Breast epithelium (tissue), 4 donors: ENCODE measurements at regions not wholly inside any gene's neighbourhood (a gene's known extent, or its start where the extent isn't known, plus 50 kb on each side); places are given as distances from the start of the nearest gene placed in this dataset.

Source experiments
- DNase-seq, 2 donors: peaks; one replicate each; pipeline ENCODE4 v3.0.0-alpha.2; 2019; ENCODE audit warnings: low spot score in 2 of 2
- H3K27ac ChIP-seq, 2 donors: fragments of 200-600 bp; sonication (generic) in 1 of 2; one replicate each; pipeline ENCODE4 v1.5.1; 2016 to 2019; ENCODE audit warnings: mild to moderate bottlenecking in 1 of 2
- H3K27me3 ChIP-seq, 2 donors: fragments of 200-600 bp; sonication (generic) in 1 of 2; one replicate each; pipeline versions ENCODE4 v1.5.1 to v1.6.0; 2017 to 2019; ENCODE audit warnings: control low read depth in 1 of 2, mild to moderate bottlenecking in 1 of 2
- H3K36me3 ChIP-seq: fragments of 200-600 bp; one replicate; pipeline ENCODE4 v1.5.1; 2019
- H3K4me1 ChIP-seq, 2 donors: fragments of 200-600 bp; sonication (generic); one replicate each; pipeline ENCODE4 v1.5.1; 2016 to 2019; ENCODE audit warnings: control low read depth in 1 of 2
- H3K4me3 ChIP-seq, 3 donors: fragments of 200-600 bp; sonication (generic); 1 replicate in 2 of 3; 2 replicates in 1 of 3; pipeline ENCODE4 v1.5.1; 2016 to 2019; ENCODE audit warnings: mild to moderate bottlenecking in 3 of 3, moderate library complexity in 2 of 3
- H3K9me3 ChIP-seq, 2 donors: fragments of 200-600 bp; sonication (generic) in 1 of 2; one replicate each; pipeline ENCODE4 v1.5.1; 2016 to 2019; ENCODE audit warnings: control low read depth in 1 of 2
- POLR2A ChIP-seq: fragments of 450-650 bp; IDR thresholded peaks from one replicate; pipeline ENCODE4 v1.6.1; 2016; ENCODE audit warnings: antibody characterized with exemption, mild to moderate bottlenecking, moderate library complexity
- POLR2AphosphoS5 ChIP-seq, 3 donors: sonication (generic); formaldehyde crosslinking; IDR thresholded peaks; one replicate each; pipeline ENCODE4 v1.6.1; 2017; ENCODE audit warnings: antibody characterized with exemption in 3 of 3
- intact Hi-C: fragments of 100-400 bp; cut with DNase I; formaldehyde crosslinking; loops from one replicate; pipeline ENCODE4 v1.15.1; 2023; ENCODE audit warnings: low total_unique reads
- TF ChIP-seq, protein P1 (sequence below), 3 donors: fragments of 450-650 bp; IDR thresholded peaks; one replicate each; pipeline ENCODE4 v1.5.1; 2016 to 2017; ENCODE audit warnings: antibody characterized with exemption in 3 of 3, mild to moderate bottlenecking in 3 of 3, moderate library complexity in 3 of 3

DNA sequence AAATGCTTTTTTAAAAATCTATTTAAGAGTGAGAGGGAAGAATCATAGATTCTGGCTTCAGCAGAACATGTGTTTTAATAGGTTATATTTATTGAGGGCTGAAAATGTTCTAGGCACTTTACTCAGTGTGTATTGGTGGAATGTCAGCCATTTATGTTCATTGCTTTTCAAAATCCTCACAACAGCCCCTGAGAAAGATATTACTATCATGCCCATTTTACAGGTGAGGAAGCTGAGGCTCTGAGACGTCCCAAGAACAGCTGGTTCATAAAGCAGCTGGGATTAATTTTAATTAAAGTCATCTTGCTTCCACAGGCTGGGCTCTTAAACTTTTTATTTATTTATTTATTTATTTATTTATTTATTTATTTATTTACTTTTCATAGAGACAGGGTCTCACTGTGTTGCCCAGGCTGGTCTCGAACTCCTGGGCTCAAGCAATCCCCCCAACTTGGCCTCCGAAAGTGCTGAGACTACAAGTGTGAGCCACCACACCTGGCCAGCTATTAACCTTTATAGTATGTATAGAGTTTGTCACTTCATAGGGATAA lies 364.6 kb downstream of the SHQ1 start:
- DNase-seq = no peak
- H3K9me3 ChIP-seq = no peaks in the 10 kb centered on the region
- no peak overlapping the region for H3K27ac ChIP-seq
- TF ChIP-seq, protein P1, sequence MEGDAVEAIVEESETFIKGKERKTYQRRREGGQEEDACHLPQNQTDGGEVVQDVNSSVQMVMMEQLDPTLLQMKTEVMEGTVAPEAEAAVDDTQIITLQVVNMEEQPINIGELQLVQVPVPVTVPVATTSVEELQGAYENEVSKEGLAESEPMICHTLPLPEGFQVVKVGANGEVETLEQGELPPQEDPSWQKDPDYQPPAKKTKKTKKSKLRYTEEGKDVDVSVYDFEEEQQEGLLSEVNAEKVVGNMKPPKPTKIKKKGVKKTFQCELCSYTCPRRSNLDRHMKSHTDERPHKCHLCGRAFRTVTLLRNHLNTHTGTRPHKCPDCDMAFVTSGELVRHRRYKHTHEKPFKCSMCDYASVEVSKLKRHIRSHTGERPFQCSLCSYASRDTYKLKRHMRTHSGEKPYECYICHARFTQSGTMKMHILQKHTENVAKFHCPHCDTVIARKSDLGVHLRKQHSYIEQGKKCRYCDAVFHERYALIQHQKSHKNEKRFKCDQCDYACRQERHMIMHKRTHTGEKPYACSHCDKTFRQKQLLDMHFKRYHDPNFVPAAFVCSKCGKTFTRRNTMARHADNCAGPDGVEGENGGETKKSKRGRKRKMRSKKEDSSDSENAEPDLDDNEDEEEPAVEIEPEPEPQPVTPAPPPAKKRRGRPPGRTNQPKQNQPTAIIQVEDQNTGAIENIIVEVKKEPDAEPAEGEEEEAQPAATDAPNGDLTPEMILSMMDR (IDR thresholded peaks at IDR 0.05) = no peak
- TF ChIP-seq POLR2A (no peak), POLR2AphosphoS5 (IDR thresholded peaks at IDR 0.05) (no peak)
- intact Hi-C loops = no loop called here
- no peaks in the 10 kb centered on the region for H3K27me3 ChIP-seq
- peaks cover 0 to 10% of the 10 kb centered on the region in 2 donors for H3K4me1 ChIP-seq
- no peak overlapping the region for H3K4me3 ChIP-seq
- no peaks in the 10 kb centered on the region for H3K36me3 ChIP-seq

DNA sequence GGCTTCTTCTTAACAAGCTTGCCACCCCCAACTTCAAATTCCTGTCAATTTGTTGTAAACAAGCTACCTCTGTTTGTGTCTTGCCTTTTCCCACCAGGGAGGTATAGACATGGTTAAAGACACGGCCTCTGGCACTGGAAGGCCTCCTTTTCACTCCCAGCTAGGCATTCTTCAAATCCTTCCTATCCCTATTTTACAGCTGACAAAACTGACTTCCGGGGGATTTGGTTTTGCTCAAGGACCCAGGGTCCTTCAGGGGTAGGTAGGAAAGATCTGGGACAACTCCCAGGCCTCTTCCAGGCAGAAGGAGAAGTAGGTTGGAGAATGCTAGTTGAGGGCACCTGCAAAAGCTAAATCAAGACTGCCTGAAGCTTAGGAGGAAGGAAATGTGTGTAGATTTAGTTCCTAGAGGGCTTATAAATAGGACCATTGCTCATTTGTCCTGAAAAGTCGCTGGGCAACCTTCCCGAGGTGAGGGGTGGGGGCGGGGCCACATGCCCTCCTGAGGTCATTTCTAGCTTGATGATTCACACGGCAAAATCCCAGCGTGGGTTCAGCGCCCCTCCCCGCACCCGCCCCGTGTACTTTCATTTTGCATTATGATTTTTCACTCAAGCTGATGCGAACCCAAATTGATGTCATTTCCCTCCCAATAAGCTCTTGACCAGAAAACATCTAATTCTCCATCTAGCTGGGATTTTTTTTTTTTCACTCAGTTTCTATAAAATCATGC lies 365.5 kb downstream of the SHQ1 start:
- H3K4me1 ChIP-seq = peaks cover 0 to 10% of the 10 kb centered on the region in 2 donors
- H3K27me3 ChIP-seq = no peaks in the 10 kb centered on the region
- H3K36me3 ChIP-seq = no peaks in the 10 kb centered on the region
- no peaks in the 10 kb centered on the region for H3K9me3 ChIP-seq
- DNase-seq = peak; percentile 34 to 62
- intact Hi-C loops = no loop called here
- TF ChIP-seq POLR2AphosphoS5 (IDR thresholded peaks at IDR 0.05) = no peak
- H3K27ac ChIP-seq = peak overlapping the region in 1 of 2 donors; percentile 26
- peak overlapping the region; percentile 3 to 56 (median 21) for H3K4me3 ChIP-seq

DNA sequence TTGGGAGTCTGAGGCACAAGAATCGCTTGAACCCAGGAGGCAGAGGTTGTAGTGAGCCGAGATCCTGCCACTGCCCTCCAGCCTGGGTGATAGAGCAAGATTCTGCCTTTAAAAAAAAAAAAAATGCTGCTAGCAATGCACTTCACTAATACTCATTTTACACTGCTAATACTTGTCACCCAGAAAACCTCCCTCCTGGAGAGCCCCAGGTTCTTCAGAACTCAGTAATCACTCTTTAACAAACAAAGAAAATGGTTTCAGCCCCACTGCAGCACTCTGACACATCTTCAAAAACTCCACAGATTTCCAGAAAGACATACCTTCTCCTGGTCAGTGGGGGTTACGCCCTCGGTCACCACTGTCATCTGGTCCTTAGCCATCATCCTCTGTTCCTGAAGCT lies 366.7 kb downstream of the SHQ1 start:
- no peak overlapping the region for H3K4me3 ChIP-seq
- intact Hi-C loops = no loop called here
- TF ChIP-seq POLR2A = no peak
- TF ChIP-seq, protein P1 (IDR thresholded peaks at IDR 0.05) = no peak
- no peak for TF ChIP-seq POLR2AphosphoS5 (IDR thresholded peaks at IDR 0.05)
- no peaks in the 10 kb centered on the region for H3K27me3 ChIP-seq
- no peak for DNase-seq
- H3K27ac ChIP-seq = no peak overlapping the region
- no peaks in the 10 kb centered on the region for H3K36me3 ChIP-seq
- H3K9me3 ChIP-seq = no peaks in the 10 kb centered on the region
- H3K4me1 ChIP-seq = no peaks in the 10 kb centered on the region

DNA sequence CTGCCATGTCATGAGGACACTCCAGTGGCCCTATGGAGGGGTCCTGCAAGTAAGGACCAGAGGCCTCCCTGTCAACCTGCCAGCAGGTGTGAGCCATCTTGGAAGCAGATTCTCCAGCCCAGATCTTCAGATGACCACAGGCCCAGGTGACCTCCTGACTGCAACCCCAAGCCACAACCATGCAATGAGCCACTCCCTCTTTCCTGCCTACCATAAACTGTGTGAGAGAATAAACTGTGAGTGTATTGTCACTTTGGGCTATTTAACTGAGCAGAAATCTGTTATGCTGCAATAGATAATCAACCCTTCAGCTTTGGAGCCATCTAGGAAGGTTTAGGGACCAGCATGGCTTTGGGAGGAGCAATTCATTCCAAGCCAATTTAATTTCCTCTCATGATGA lies 367.9 kb downstream of the SHQ1 start:
- TF ChIP-seq POLR2AphosphoS5 (IDR thresholded peaks at IDR 0.05) (no peak), POLR2A (no peak)
- TF ChIP-seq, protein P1 (IDR thresholded peaks at IDR 0.05) = no peak
- intact Hi-C loops = no loop called here
- Histone ChIP-seq H3K36me3 (no peaks in the 10 kb centered on the region), H3K27ac (no peak overlapping the region), H3K9me3 (no peaks in the 10 kb centered on the region), H3K4me3 (no peak overlapping the region), H3K4me1 (no peaks in the 10 kb centered on the region), H3K27me3 (no peaks in the 10 kb centered on the region)
- DNase-seq = no peak

DNA sequence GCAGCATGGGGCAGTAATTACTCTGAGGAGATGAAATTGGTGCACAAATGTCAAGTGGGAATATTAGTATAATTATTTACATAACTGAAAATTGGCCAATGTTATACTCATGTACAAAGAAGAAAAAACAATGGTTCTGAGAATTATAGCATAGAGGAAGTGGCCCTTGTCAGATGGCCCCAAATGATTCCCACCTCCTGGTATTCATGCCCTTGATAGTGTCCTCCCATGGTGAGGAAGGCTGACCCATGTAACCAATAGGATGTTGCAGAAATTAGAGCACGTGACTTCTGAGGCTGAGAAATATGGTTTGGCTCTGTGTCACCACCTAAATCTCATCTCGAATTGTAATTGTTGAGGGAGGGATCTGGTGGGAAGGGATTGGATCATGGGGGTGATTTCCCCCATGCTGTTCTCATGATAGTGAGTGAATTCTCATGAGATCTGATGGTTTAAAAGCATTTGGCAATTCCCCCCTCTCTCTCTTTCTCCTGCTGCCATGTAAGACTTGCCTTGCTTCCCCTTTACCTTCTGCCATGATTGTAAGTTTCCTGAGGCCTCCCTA lies 368.5 kb downstream of the SHQ1 start:
- TF ChIP-seq POLR2A = no peak
- TF ChIP-seq POLR2AphosphoS5 (IDR thresholded peaks at IDR 0.05) = no peak
- TF ChIP-seq, protein P1 (IDR thresholded peaks at IDR 0.05) = no peak
- H3K4me1 ChIP-seq = no peaks in the 10 kb centered on the region
- no peak overlapping the region for H3K4me3 ChIP-seq
- no peak for DNase-seq
- H3K27me3 ChIP-seq = no peaks in the 10 kb centered on the region
- H3K36me3 ChIP-seq = no peaks in the 10 kb centered on the region
- intact Hi-C loops = no loop called here
- no peaks in the 10 kb centered on the region for H3K9me3 ChIP-seq
- H3K27ac ChIP-seq = no peak overlapping the region
